Transverse colon (tissue), 4 donors: ENCODE measurements at regions not wholly inside any gene's neighbourhood (a gene's known extent, or its start where the extent isn't known, plus 50 kb on each side); places are given as distances from the start of the nearest gene placed in this dataset.

Source experiments
- EP300 ChIP-seq: sonication (generic); formaldehyde crosslinking; IDR thresholded peaks from one replicate; pipeline ENCODE4 v1.6.1; 2017; ENCODE audit warnings: antibody characterized with exemption, low read depth
- POLR2A ChIP-seq: fragments of 450-650 bp; IDR thresholded peaks from one replicate; pipeline ENCODE4 v1.6.1; 2016; ENCODE audit warnings: antibody characterized with exemption, mild to moderate bottlenecking, moderate library complexity
- POLR2AphosphoS5 ChIP-seq, 3 donors: sonication (generic); formaldehyde crosslinking; IDR thresholded peaks; one replicate each; pipeline ENCODE4 v1.6.1; 2016; ENCODE audit warnings: antibody characterized with exemption in 3 of 3
- TF ChIP-seq, protein P1 (sequence below), 5 experiments: fragments of 200-600 bp in 3 of 5; fragments of 450-650 bp in 2 of 5; sonication (generic) in 3 of 5; IDR thresholded peaks; 1 replicate in 2 of 5; 2 replicates in 3 of 5; pipeline ENCODE4 v1.5.1; 2016 to 2017; ENCODE audit warnings: antibody characterized with exemption in 5 of 5, inconsistent platforms in 3 of 5, mild to moderate bottlenecking in 2 of 5, moderate library complexity in 1 of 5

- TF ChIP-seq, protein P1, sequence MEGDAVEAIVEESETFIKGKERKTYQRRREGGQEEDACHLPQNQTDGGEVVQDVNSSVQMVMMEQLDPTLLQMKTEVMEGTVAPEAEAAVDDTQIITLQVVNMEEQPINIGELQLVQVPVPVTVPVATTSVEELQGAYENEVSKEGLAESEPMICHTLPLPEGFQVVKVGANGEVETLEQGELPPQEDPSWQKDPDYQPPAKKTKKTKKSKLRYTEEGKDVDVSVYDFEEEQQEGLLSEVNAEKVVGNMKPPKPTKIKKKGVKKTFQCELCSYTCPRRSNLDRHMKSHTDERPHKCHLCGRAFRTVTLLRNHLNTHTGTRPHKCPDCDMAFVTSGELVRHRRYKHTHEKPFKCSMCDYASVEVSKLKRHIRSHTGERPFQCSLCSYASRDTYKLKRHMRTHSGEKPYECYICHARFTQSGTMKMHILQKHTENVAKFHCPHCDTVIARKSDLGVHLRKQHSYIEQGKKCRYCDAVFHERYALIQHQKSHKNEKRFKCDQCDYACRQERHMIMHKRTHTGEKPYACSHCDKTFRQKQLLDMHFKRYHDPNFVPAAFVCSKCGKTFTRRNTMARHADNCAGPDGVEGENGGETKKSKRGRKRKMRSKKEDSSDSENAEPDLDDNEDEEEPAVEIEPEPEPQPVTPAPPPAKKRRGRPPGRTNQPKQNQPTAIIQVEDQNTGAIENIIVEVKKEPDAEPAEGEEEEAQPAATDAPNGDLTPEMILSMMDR (IDR thresholded peaks at IDR 0.05), result no peak
- TF ChIP-seq EP300, result no peak
- TF ChIP-seq POLR2A, result no peak
- no peak for TF ChIP-seq POLR2AphosphoS5 (IDR thresholded peaks at IDR 0.05)
Measured at GRCh38 chr12:75815756-75816155, 215.8 kb downstream of the PHLDA1 start.
